HG02588 (cell line): ENCODE measurements at regions not wholly inside any gene's neighbourhood (a gene's known extent, or its start where the extent isn't known, plus 50 kb on each side); places are given as distances from the start of the nearest gene placed in this dataset.
A peak's percentile ranks its signal among the peaks of the same experiment; 100 is the strongest.
"Not testable (repeated sequence)": the region's sequence is repeated elsewhere in the genome, so short reads cannot be mapped to it uniquely, and the experiment has no call there.

Source experiments
- ATAC-seq: cut with Tn5 transposase; IDR thresholded peaks from one replicate; pipeline ENCODE4 v1.9.1; 2021; ENCODE audit warnings: mild to moderate bottlenecking, moderate library complexity; ENCODE audit not compliant: unreplicated experiment

DNA sequence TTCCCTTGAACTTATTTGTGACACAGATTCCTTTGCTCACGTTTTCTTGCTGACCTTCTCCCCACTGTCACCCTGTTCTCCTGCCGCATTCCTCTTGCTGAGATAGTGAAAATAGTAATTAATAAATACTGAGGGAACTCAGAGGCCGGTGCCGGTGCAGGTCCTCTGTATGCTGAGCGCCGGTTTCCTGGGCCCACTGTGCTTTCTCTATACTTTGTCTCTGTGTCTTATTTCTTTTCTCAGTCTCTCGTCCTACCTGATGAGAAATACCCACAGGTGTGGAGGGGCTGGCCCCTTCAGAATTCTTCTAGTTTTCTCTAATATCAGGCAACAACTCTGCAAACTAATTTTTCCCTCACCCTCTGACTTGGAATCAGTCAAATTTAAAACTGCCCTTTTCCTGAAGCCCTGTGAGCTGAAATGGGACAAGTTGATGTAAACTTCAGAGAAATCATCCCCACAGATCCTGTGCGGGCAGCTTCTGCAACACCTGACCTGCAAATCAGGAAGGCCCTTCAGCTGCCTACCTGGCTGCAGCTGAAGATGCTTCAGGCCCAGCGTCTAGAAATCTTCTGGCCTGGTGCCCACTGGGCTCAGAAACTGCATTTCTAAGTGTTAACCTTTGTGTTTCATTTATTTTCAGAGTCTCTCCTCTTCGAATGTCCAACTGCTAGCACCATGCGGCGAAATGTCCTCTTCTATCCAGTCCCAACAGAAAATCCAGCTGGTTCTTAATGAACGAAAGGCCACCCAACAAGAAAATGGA, 149.7 kb downstream of the TMEM121 start:
- ATAC-seq = not testable (repeated sequence)

GRCh38 chr14:105678057-105678456, 151.7 kb downstream of the TMEM121 start:
- ATAC-seq = not testable (repeated sequence)

- ATAC-seq = not testable (repeated sequence)
Measured at GRCh38 chr14:105678996-105679958, 152.9 kb downstream of the TMEM121 start.

DNA sequence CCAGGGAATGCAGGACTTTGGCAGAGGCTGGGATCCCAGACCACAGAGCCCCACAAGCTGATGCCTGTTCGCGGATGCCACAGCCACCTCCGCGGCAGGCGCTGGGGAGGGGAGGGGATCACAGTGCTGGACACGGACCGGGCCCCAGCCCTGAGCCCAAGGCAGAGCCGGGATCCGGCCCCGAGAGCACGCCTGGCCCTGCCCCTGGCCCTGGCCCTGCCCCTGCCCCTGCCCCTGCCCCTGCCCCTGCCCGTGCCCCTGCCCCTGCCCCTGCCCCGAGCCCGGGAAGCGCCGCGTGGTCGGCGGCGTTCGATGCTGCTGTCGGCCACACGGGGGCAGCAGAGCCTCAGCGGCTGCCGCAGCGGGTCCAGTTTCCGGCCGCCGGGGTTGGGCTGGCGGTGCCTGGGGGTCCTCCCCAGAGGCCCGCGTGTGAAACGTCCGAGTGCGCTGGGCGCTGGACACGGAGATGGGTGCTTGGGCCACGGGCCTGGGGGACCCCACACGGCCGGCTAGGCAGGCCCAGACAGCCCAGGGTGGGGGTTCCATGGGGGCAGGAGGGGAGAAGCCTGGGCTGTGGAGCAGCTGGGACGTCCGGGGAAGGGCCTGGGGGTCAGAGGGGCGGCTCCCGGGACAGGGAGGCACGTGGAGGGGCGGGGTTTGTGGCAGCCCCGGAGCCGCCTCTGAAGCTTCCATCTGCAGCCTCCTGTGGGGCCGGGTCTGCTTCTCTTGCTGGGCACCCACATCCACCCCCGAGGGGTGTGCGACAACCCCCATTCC, 153.8 kb downstream of the TMEM121 start:
- peak; percentile 58 for ATAC-seq

DNA sequence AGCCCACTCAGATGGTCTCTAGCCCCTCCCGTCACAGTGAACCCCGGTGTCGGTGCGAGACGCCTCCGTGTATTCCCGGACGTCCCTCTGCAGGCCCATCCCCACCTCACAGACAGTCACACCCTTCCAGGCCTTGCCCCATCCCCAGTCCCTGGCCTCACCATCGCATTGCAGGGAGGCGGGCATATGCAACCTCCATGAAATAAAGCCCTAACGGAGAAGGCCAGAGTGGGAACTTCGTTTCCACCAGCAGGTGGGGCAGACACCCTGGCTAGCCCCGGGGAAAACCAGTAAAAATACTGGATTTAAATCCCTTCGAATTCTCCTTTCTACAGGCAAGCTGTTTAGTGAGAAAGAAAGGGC, 154.3 kb downstream of the TMEM121 start:
- peak; percentile 32 for ATAC-seq

- ATAC-seq = not testable (repeated sequence)
Measured at GRCh38 chr14:105681606-105682185, 155.3 kb downstream of the TMEM121 start.

DNA sequence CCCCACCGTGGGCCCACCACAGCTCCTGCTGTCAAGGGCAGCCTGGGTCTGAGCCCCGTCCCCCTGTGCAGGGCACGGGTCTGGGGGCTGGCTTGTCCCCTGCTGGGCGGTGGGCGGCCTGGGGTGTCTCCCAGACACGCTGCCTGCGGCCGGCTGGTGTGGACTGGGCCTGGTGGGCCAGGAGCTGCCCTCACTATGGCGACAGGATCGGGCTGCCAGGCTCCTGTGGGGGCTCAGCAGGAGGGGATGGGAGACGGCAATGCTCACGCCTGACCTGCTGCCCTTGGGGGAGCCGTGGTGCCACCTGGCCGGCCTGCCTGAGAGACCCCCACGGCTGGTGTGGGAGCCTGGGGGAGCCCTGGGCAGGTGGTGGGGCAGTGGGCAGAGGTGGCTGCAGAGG, 156.1 kb downstream of the TMEM121 start:
- ATAC-seq = not testable (repeated sequence)

DNA sequence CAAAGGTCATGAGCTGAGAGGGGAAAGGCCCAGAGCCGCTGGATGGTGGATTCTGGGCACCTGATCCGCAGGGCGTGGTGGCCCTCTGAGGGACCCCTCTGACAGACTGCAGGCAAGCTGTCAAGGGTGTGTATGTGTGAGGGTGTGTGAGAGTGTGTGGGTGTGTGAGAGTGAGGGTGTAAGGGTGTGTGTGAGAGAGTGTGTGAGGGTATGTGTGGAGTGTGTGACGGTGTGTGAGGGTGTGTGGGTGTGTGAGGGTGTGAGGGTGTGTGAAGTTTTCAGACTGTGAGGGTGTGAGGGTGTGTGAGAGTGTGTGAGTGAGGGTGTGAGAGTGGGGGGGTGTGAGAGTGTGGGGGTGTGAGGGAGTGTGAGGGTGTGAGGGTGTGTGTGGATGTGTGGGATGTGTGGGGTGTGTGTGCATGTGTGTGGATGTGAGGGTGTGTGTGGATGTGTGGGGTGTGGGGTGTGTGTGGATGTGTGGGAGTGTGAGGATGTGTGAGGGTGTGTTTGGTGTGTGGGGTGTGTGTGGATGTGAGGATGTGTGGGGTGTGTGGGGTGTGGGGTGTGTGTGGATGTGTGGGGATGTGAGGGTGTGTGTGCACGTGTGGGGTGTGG, 156.7 kb downstream of the TMEM121 start:
- no peak for ATAC-seq

DNA sequence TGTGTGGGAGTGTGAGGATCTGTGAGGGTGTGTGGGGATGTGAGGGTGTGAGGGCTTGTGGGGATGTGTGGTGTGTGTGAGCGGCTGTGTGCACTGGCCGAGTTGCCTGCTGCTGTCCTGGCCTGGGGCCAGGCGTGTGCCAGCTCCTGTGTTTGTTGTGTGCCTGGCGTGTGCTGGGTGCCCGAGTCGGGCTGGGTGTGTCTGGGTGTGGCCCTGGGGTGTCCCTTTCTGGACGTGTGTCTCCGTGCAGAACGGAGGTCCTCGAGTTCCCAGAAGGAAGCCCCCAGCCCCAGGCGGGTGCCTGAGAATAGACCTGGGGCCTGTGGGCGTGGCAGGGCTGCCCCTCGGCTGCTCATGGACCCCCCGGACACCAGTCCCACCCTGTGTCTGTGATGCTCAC, 157.7 kb downstream of the TMEM121 start:
- not testable (repeated sequence) for ATAC-seq

DNA sequence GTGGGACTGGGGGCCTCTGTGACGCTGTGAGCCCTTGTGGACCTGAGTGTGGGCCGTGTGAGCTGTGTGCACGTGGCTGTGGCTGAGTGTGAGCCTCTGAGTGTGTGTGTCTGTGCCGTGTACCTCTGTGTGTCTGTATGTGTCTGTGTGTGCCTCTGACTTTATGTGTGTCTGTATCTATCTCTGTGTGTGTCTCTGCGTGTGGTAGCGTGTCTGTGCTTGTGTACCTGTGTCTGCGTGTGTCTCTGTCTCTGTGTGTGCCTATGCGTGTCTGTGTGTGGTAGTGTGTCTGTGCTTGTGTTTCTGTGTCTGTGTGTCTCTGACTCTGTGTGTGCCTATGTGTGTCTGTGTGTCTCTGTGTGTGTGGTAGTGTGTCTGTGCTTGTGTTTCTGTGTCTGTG, 158.2 kb downstream of the TMEM121 start:
- ATAC-seq = not testable (repeated sequence)

DNA sequence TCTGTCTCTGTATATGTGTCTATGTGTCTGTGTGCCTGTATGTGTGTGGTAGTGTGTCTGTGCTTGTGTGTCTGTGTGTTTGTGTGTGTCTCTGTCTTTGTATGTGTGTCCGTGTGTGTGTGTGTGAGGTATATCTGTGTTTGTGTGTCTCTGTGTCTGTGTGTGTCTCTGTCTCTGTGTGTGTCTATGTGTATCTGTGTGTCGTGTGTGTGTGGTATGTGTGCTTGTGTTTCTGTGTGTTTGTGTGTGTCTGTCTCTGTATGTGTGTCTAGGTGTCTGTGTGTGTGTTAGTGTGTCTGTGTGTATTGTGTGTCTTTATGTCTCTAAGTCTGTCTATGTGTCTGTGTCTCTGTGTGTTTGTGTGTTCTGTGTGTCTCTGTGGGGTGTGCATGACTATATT, 158.6 kb downstream of the TMEM121 start:
- ATAC-seq = no peak

- ATAC-seq = not testable (repeated sequence)
Measured at GRCh38 chr14:105685605-105686004, 159.2 kb downstream of the TMEM121 start.

DNA sequence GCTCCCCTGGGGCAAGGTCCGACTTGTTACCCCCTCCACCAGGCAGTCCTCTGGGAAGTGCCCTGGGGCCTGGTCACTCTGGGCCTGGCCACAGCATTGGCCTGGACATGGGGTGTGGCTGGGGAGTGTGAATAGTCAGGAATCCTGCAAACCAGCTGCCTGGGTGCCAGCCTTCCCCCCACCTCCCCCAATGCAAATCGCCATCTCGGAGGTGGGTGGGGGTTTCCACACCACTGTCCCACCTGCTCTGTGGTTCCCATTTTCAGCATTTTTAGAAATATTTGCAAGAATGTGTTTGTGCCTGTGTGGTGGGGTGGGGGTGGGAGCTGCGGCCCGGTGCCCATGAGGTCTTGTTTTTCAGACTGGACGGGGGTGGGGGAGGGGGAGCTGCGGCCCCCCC, 159.7 kb downstream of the TMEM121 start:
- ATAC-seq = peak; percentile 26

- peak; percentile 22 for ATAC-seq
Measured at GRCh38 chr14:105686462-105687170, 160.2 kb downstream of the TMEM121 start.

GRCh38 chr14:105687171-105688022, 161.0 kb downstream of the TMEM121 start:
- not testable (repeated sequence) for ATAC-seq

- ATAC-seq = peak; percentile 31
Measured at GRCh38 chr14:105688023-105688351, 161.6 kb downstream of the TMEM121 start.

DNA sequence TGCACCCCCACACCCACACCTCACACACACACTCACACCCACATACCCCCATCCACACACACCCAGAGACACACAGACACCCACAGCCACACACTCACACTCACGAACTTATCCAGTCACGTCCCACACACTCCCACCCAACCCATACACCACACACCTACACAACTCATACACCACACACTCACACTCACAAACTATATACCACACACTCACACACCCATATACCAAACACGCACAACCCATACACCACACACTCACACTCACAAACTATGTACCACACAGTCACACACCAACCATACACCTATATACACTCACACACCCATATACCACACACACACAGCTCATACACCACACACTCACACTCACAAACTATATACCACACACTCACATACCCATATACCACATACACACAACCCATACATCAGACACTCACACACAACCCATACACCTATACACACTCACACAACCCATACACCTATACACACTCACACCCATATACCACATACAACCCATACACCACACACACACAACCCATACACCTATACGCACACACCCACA, 162.4 kb downstream of the TMEM121 start:
- ATAC-seq = not testable (repeated sequence)

DNA sequence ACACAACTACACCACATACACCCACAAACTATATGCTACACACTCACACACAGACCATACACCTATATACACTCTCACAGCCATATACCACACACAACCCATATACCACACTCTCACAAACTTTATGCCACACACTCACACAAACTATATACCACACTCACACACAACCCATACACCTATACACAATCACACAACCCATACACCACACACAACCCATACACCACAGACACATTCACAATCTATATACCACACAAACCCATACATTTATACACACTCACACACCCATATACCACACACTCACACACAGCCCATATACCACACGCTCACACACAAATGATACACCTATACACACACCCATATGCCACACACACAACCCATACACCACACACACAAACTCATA, 163.3 kb downstream of the TMEM121 start:
- ATAC-seq = no peak
